OCI-LY7 (cell line): ENCODE measurements at regions not wholly inside any gene's neighbourhood (a gene's known extent, or its start where the extent isn't known, plus 50 kb on each side); places are given as distances from the start of the nearest gene placed in this dataset.

ENCODE experiments used
- EZH2phosphoT487 ChIP-seq: fragments of 200-600 bp; sonication (generic); IDR thresholded peaks from 2 replicates; pipeline ENCODE4 v1.6.1; 2018; ENCODE audit warnings: low read depth, borderline replicate concordance, mild to moderate bottlenecking, mixed run types, antibody characterized with exemption, low read length, moderate library complexity, mixed read lengths
- TF ChIP-seq, protein P1 (sequence below): fragments of 200-600 bp; sonication (generic); conservative IDR thresholded peaks from 2 replicates; pipeline ENCODE4 v1.5.1; 2014; ENCODE audit warnings: mild to moderate bottlenecking, antibody characterized with exemption, low read length, moderate library complexity, mixed read lengths

DNA sequence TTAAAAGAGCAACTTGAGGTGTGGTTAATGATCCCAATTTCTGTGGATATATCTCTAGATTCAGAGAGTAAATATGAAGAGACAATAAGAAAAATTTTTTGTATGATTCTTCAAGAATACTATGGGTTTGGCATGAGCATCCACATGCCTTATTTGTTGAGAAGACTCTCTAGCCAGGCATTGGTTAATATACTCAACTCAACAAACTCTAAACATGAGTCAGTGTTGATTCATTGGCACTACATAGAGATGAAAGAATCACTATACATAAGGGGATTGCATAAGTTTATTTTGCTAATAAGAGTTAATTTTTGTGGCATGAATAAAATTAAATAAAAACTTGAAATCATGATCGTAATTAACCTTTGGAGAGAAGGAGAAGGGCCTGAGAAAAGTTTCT is 930.2 kb upstream of the LRRTM1 start:
- TF ChIP-seq, protein P1, sequence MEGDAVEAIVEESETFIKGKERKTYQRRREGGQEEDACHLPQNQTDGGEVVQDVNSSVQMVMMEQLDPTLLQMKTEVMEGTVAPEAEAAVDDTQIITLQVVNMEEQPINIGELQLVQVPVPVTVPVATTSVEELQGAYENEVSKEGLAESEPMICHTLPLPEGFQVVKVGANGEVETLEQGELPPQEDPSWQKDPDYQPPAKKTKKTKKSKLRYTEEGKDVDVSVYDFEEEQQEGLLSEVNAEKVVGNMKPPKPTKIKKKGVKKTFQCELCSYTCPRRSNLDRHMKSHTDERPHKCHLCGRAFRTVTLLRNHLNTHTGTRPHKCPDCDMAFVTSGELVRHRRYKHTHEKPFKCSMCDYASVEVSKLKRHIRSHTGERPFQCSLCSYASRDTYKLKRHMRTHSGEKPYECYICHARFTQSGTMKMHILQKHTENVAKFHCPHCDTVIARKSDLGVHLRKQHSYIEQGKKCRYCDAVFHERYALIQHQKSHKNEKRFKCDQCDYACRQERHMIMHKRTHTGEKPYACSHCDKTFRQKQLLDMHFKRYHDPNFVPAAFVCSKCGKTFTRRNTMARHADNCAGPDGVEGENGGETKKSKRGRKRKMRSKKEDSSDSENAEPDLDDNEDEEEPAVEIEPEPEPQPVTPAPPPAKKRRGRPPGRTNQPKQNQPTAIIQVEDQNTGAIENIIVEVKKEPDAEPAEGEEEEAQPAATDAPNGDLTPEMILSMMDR = no peak
- TF ChIP-seq EZH2phosphoT487 = no peak
